ENCODE measurements at regions not wholly inside any gene's neighbourhood (a gene's known extent, or its start where the extent isn't known, plus 50 kb on each side); places are given as distances from the start of the nearest gene placed in this dataset.
"Not testable (repeated sequence)": the region's sequence is repeated elsewhere in the genome, so short reads cannot be mapped to it uniquely, and the experiment has no call there.

DNA sequence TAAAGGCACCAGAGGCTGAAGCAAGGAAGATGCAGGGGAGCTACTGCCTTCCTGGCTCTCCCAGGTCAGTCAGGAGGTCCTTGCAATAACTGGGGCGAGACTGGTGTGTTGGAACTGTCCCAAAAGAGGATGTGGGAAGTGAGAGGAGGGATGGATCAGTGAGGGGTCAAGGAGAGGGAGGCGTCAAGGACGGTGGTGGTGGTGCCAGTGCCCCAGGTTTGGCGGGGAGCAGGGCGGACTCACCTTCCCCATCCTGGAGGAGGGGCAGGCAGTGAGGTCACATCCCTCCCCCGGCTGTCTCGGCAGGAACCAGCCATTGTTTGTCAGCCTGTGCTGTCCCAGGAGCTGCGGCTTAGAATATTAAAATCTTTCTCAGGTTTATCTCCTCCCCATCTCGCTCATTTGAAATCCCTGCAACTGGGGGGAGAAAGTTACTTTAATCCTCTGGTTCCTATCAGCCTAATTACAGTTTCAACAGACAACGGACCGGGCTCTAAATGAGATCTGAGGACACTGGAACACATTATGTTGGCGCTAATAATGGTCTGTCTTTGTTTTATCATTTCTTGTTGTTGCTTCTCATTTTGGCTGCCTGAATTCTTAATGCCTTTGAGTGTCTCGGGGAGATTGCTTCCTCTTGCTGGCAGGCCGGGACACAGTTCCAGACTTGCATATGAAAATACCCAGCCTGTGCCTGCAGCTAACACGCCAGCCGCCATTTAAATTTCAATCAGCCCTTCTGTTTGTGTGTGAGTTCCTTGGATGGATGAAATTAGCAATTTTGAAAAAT is 387.5 kb downstream of the RPS24 start (continued):
- TF ChIP-seq SRF (IDR thresholded peaks at IDR 0.05; ENCODE audit: low read depth) (no peak), EGR1 (IDR thresholded peaks at IDR 0.05; ENCODE audit: low read depth) (no peak), POLR2AphosphoS5 (IDR thresholded peaks at IDR 0.05; ENCODE audit: low read depth, low read length) (no peak), ZNF274 (IDR thresholded peaks at IDR 0.05; ENCODE audit: low read depth, low read length) (no peak)
- TF ChIP-seq, protein P1, sequence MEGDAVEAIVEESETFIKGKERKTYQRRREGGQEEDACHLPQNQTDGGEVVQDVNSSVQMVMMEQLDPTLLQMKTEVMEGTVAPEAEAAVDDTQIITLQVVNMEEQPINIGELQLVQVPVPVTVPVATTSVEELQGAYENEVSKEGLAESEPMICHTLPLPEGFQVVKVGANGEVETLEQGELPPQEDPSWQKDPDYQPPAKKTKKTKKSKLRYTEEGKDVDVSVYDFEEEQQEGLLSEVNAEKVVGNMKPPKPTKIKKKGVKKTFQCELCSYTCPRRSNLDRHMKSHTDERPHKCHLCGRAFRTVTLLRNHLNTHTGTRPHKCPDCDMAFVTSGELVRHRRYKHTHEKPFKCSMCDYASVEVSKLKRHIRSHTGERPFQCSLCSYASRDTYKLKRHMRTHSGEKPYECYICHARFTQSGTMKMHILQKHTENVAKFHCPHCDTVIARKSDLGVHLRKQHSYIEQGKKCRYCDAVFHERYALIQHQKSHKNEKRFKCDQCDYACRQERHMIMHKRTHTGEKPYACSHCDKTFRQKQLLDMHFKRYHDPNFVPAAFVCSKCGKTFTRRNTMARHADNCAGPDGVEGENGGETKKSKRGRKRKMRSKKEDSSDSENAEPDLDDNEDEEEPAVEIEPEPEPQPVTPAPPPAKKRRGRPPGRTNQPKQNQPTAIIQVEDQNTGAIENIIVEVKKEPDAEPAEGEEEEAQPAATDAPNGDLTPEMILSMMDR (IDR thresholded peaks at IDR 0.05 in 2 of 3, conservative IDR thresholded peaks at IDR 0.05 in 1 of 3; ENCODE audit: borderline replicate concordance in 1 of 3, insufficient read depth in 1 of 3, low read depth in 2 of 3, low read length in 2 of 3), result no peak
- TF ChIP-seq, protein P2, sequence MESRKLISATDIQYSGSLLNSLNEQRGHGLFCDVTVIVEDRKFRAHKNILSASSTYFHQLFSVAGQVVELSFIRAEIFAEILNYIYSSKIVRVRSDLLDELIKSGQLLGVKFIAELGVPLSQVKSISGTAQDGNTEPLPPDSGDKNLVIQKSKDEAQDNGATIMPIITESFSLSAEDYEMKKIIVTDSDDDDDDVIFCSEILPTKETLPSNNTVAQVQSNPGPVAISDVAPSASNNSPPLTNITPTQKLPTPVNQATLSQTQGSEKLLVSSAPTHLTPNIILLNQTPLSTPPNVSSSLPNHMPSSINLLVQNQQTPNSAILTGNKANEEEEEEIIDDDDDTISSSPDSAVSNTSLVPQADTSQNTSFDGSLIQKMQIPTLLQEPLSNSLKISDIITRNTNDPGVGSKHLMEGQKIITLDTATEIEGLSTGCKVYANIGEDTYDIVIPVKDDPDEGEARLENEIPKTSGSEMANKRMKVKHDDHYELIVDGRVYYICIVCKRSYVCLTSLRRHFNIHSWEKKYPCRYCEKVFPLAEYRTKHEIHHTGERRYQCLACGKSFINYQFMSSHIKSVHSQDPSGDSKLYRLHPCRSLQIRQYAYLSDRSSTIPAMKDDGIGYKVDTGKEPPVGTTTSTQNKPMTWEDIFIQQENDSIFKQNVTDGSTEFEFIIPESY (IDR thresholded peaks at IDR 0.05; ENCODE audit: extremely low read depth, insufficient replicate concordance, low read length), result no peak
- TF ChIP-seq, protein P3, sequence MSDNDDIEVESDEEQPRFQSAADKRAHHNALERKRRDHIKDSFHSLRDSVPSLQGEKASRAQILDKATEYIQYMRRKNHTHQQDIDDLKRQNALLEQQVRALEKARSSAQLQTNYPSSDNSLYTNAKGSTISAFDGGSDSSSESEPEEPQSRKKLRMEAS (IDR thresholded peaks at IDR 0.05), result no peak

DNA sequence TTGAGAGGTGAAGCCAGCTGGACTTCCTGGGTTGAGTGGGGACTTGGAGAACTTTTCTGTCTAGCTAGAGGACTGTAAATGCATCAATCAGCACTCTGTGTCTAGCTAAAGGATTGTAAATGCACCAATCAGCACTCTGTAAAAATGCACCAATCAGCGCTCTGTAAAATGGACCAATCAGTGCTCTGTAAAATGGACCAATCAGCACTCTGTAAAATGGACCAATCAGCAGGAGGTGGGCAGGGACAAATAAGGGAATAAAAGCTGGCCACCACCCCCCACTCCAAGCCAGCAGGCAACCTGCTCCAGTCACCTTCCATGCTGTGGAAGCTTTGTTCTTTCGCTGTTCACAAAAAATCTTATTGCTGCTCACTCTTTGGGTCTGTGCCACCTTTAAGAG is 390.4 kb downstream of the RPS24 start:
- H3K79me2 ChIP-seq (ENCODE audit: insufficient read depth, low read length); H3K9me3 ChIP-seq (ENCODE audit: control insufficient read depth in 1 of 2, insufficient read depth in 1 of 2, low read depth in 1 of 2, low read length in 2 of 2); H2AFZ ChIP-seq (ENCODE audit: low read depth, low read length, poor library complexity, severe bottlenecking); H3K4me3 ChIP-seq (replicated peaks in 1 of 2; ENCODE audit: low read depth in 1 of 2, low read length in 2 of 2); ATAC-seq; BruUV-seq (replicated peaks); CTCF ChIA-PET; H3K36me3 ChIP-seq (ENCODE audit: control insufficient read depth in 1 of 2, insufficient read depth in 2 of 2, low read length in 2 of 2); H3K4me2 ChIP-seq (ENCODE audit: low read length); H3K27ac ChIP-seq (ENCODE audit: low read depth, low read length); H3K9me2 ChIP-seq (ENCODE audit: insufficient read depth); DNase-seq (ENCODE audit: low read depth, low spot score); H4K20me1 ChIP-seq (ENCODE audit: insufficient read depth); H3K9ac ChIP-seq (ENCODE audit: low read length); H3K4me1 ChIP-seq (ENCODE audit: control insufficient read depth in 1 of 2, insufficient read depth in 2 of 2, low read length in 2 of 2); POLR2A ChIA-PET: not testable (repeated sequence)
- RAD21 ChIA-PET (ENCODE audit: low non-redundant PET in 1 of 2, low total read pairs in 2 of 2, uncharacterized antibody in 2 of 2, unreplicated experiment in 2 of 2), result interaction anchor here in 1 of 2 experiments (1.1 kb wide), 1 partner anchor 771 kb away, joined by 3 read pairs; no protein-coding TSS in a partner anchor
- intact Hi-C loops (cut with micrococcal nuclease), result loop anchor here (1.0 to 5.0 kb wide), 2 partner anchors 233 to 773 kb away; no protein-coding TSS in a partner anchor
- peaks cover 25% of the 10 kb centered on the region for H3K27me3 ChIP-seq (ENCODE audit: insufficient read depth, low read length)

All from HCT116 (cell line).